Endothelial cell of umbilical vein (primary cell): ENCODE measurements at regions not wholly inside any gene's neighbourhood (a gene's known extent, or its start where the extent isn't known, plus 50 kb on each side); places are given as distances from the start of the nearest gene placed in this dataset.

ENCODE experiments used
- BruUV-seq: library from RNA; stranded (reverse); fragments of 400-500 nt; replicated peaks from 2 replicates; lab custom pipeline; 2021; lab: Mats Ljungman, UMichigan
- CTCF ChIA-PET: fragments of 300-600, 350-600 bp; sonication (Branson Sonifier 250); formaldehyde crosslinking; loops from one replicate; lab custom pipeline; 2021; ENCODE audit warnings: antibody characterized with exemption, inconsistent platforms; lab: Charles Lee
- POLR2A ChIA-PET: fragments of 300-600, 350-600 bp; sonication (Branson Sonifier 250); formaldehyde crosslinking; loops from one replicate; lab custom pipeline; 2021; ENCODE audit warnings: antibody characterized with exemption, inconsistent platforms; lab: Charles Lee
- DNase-seq: peaks from one replicate; pipeline ENCODE4 v3.0.0-alpha.2; 2011; ENCODE audit warnings: low read depth, low spot score
- FAIRE-seq: peaks from 2 replicates; lab custom pipeline; 2011; peaks lifted over from hg19 to GRCh38; lab: Jason Lieb, UNC
- H2AFZ ChIP-seq: 2 replicates; pipeline ENCODE4 v1.6.0; 2012; ENCODE audit warnings: low read depth, low read length, control low read depth, inconsistent platforms
- H3K27ac ChIP-seq: 2 replicates; pipeline ENCODE4 v1.5.1; 2011; ENCODE audit warnings: low read depth, mild to moderate bottlenecking, control low read depth, low read length, moderate library complexity; ENCODE audit not compliant: insufficient read depth
- H3K27me3 ChIP-seq, 2 experiments: 2 replicates each; pipeline versions ENCODE4 v1.6.0 to v1.6.1; 2011; ENCODE audit warnings: low read length in 2 of 2, mixed read lengths in 1 of 2; ENCODE audit not compliant: control insufficient read depth in 2 of 2, insufficient read depth in 2 of 2
- H3K36me3 ChIP-seq, 2 experiments: 2 replicates in 1 of 2; 3 replicates in 1 of 2; pipeline ENCODE4 v1.5.1; 2011; ENCODE audit warnings: low read length in 2 of 2, mild to moderate bottlenecking in 1 of 2, moderate library complexity in 1 of 2; ENCODE audit not compliant: control insufficient read depth in 2 of 2, insufficient read depth in 2 of 2; ENCODE audit errors: extremely low read depth in 1 of 2
- H3K4me1 ChIP-seq: 3 replicates; pipeline ENCODE4 v1.5.1; 2011; ENCODE audit warnings: mild to moderate bottlenecking, low read length; ENCODE audit not compliant: control insufficient read depth, insufficient read depth; ENCODE audit errors: extremely low read depth
- H3K4me2 ChIP-seq: 2 replicates; pipeline ENCODE4 v1.6.1; 2011; ENCODE audit warnings: low read length, control low read depth, mixed read lengths; ENCODE audit not compliant: insufficient read depth
- H3K4me3 ChIP-seq, 3 experiments: fragments of 200-600 bp in 1 of 3; sonication (generic), shearing (Covaris generic) in 1 of 3; replicated peaks in 1 of 3; 2 replicates each; pipeline ENCODE4 v1.5.1; 2011 to 2016; ENCODE audit warnings: control low read depth in 3 of 3, low read length in 3 of 3, mild to moderate bottlenecking in 2 of 3, inconsistent platforms in 1 of 3, low read depth in 1 of 3, moderate library complexity in 1 of 3; ENCODE audit not compliant: insufficient read depth in 1 of 3
- H3K79me2 ChIP-seq: 2 replicates; pipeline ENCODE4 v1.6.0; 2012; ENCODE audit warnings: low read length, inconsistent platforms; ENCODE audit not compliant: control insufficient read depth, insufficient read depth
- H3K9ac ChIP-seq: replicated peaks from 2 replicates; pipeline ENCODE3; 2011; ENCODE audit warnings: low read length, control low read depth; ENCODE audit not compliant: insufficient read depth; ENCODE audit errors: extremely low read depth
- H3K9me1 ChIP-seq: replicated peaks from 3 replicates; pipeline ENCODE4 v1.6.0; 2011; ENCODE audit warnings: mild to moderate bottlenecking, low read length; ENCODE audit not compliant: control insufficient read depth, insufficient read depth; ENCODE audit errors: extremely low read depth
- H3K9me3 ChIP-seq: replicated peaks from 2 replicates; pipeline ENCODE4 v1.5.1; 2012; ENCODE audit warnings: low read length, inconsistent platforms; ENCODE audit not compliant: control insufficient read depth, insufficient read depth
- H4K20me1 ChIP-seq: replicated peaks from 2 replicates; pipeline ENCODE3; 2011; ENCODE audit warnings: mild to moderate bottlenecking, low read length; ENCODE audit not compliant: control insufficient read depth, insufficient read depth; ENCODE audit errors: extremely low read depth
- CTCF ChIP-seq, 2 donors: IDR thresholded peaks; 1 replicate in 1 of 2; 2 replicates in 1 of 2; pipeline ENCODE4 v1.5.1; 2011; ENCODE audit warnings: low read length in 2 of 2, mild to moderate bottlenecking in 2 of 2, moderate library complexity in 2 of 2, control low read depth in 1 of 2, inconsistent platforms in 1 of 2, low read depth in 1 of 2; ENCODE audit not compliant: insufficient read depth in 1 of 2; ENCODE audit errors: extremely low read depth in 1 of 2
- EZH2 ChIP-seq: IDR thresholded peaks from 2 replicates; pipeline ENCODE4 v1.6.1; 2012; ENCODE audit warnings: borderline replicate concordance, low read depth, mild to moderate bottlenecking, moderate library complexity, low read length, inconsistent platforms; ENCODE audit not compliant: severe bottlenecking
- FOS ChIP-seq: IDR thresholded peaks from 2 replicates; pipeline ENCODE4 v1.6.1; 2011; ENCODE audit warnings: mild to moderate bottlenecking, low read length, moderate library complexity, borderline replicate concordance; ENCODE audit not compliant: insufficient read depth
- GATA2 ChIP-seq: IDR thresholded peaks from 2 replicates; pipeline ENCODE4 v1.7.0; 2011; ENCODE audit warnings: low read depth, mild to moderate bottlenecking, moderate library complexity, mixed read lengths, low read length; ENCODE audit not compliant: insufficient read length, insufficient read depth
- JUN ChIP-seq: IDR thresholded peaks from 2 replicates; pipeline ENCODE4 v1.6.1; 2011; ENCODE audit warnings: borderline replicate concordance, low read depth; ENCODE audit not compliant: insufficient read length, insufficient read depth
- MAX ChIP-seq: IDR thresholded peaks from 2 replicates; pipeline ENCODE4 v1.6.1; 2011; ENCODE audit not compliant: insufficient read depth, insufficient read length
- MYC ChIP-seq: IDR thresholded peaks from one replicate; pipeline ENCODE4 v1.6.1; 2011; ENCODE audit warnings: mild to moderate bottlenecking, low read depth, low read length
- POLR2A ChIP-seq: IDR thresholded peaks from 2 replicates; pipeline ENCODE4 v1.6.1; 2012; ENCODE audit warnings: low read depth, mild to moderate bottlenecking, control low read depth, low read length
- POLR2AphosphoS5 ChIP-seq: IDR thresholded peaks from 2 replicates; pipeline ENCODE4 v1.6.1; 2012; ENCODE audit warnings: low read depth, mild to moderate bottlenecking, control low read depth, low read length, moderate library complexity; ENCODE audit not compliant: insufficient read depth
- dilution Hi-C: fragments of 300-500 bp; cut with MboI; formaldehyde crosslinking; loops from one replicate; pipeline ENCODE4 v1.15.0; 2019; ENCODE audit warnings: low sequenced_read_pairs; ENCODE audit not compliant: extremely low pct_ligation_motif_present
- intact Hi-C: fragments of 100-400 bp; cut with micrococcal nuclease; formaldehyde crosslinking; loops from one replicate; pipeline ENCODE4 v1.10.0; 2022

- Histone ChIP-seq H4K20me1 (no peaks in the 10 kb centered on the region), H3K27ac (no peak overlapping the region), H3K4me1 (peaks cover 10% of the 10 kb centered on the region), H3K79me2 (no peaks in the 10 kb centered on the region), H3K4me3 (no peak overlapping the region), H3K36me3 (no peaks in the 10 kb centered on the region), H3K27me3 (peaks cover 0 to 2% of the 10 kb centered on the region in 2 experiments), H3K9me3 (no peaks in the 10 kb centered on the region), H3K4me2 (no peak overlapping the region), H2AFZ (no peak overlapping the region), H3K9ac (no peak overlapping the region), H3K9me1 (no peaks in the 10 kb centered on the region)
- CTCF ChIA-PET: no interaction called here
- dilution Hi-C loops (no loop called here), intact Hi-C loops (no loop called here)
- DNase-seq (no peak), FAIRE-seq (no peak)
- BruUV-seq: no TSS peak
- TF ChIP-seq CTCF (IDR thresholded peaks at IDR 0.05; ENCODE audit: extremely low read depth in 1 of 2, insufficient read depth in 1 of 2, low read depth in 1 of 2, low read length in 2 of 2) (no peak), JUN (no peak), MAX (no peak), POLR2A (no peak), FOS (no peak), EZH2 (no peak), MYC (no peak), GATA2 (no peak), POLR2AphosphoS5 (no peak)
- POLR2A ChIA-PET: no interaction called here
Observed at GRCh38 chr18:79626905-79627749, 52.5 kb upstream of the CTDP1 start.
